ENCODE measurements at regions not wholly inside any gene's neighbourhood (a gene's known extent, or its start where the extent isn't known, plus 50 kb on each side); places are given as distances from the start of the nearest gene placed in this dataset.

DNA sequence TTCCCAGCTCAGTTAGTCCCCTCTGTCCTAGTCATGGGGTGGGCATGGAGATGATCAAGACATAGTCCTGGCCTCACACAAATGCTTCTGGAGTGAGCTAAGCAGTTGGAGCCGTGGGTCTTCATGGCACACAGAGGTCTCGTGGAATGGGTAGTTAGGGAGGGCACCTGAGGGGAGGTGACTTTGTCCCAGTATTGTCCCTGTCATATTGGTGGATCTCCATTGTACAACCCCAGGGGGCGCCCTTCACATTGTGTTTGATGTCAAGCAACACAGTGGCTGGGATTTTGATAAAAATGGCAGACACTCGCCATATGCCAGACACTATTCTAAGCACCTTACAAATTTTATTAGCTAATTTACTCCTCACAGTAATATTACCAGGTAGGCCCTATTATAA, 175.4 kb upstream of the LHX5 start:
- TF ChIP-seq, protein P1, sequence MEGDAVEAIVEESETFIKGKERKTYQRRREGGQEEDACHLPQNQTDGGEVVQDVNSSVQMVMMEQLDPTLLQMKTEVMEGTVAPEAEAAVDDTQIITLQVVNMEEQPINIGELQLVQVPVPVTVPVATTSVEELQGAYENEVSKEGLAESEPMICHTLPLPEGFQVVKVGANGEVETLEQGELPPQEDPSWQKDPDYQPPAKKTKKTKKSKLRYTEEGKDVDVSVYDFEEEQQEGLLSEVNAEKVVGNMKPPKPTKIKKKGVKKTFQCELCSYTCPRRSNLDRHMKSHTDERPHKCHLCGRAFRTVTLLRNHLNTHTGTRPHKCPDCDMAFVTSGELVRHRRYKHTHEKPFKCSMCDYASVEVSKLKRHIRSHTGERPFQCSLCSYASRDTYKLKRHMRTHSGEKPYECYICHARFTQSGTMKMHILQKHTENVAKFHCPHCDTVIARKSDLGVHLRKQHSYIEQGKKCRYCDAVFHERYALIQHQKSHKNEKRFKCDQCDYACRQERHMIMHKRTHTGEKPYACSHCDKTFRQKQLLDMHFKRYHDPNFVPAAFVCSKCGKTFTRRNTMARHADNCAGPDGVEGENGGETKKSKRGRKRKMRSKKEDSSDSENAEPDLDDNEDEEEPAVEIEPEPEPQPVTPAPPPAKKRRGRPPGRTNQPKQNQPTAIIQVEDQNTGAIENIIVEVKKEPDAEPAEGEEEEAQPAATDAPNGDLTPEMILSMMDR (IDR thresholded peaks at IDR 0.05), result no peak
- TF ChIP-seq POLR2A (IDR thresholded peaks at IDR 0.05), result no peak

All from testis (tissue), 2 donors.